ENCODE measurements at regions not wholly inside any gene's neighbourhood (a gene's known extent, or its start where the extent isn't known, plus 50 kb on each side); places are given as distances from the start of the nearest gene placed in this dataset.
"Not testable (repeated sequence)": the region's sequence is repeated elsewhere in the genome, so short reads cannot be mapped to it uniquely, and the experiment has no call there.

DNA sequence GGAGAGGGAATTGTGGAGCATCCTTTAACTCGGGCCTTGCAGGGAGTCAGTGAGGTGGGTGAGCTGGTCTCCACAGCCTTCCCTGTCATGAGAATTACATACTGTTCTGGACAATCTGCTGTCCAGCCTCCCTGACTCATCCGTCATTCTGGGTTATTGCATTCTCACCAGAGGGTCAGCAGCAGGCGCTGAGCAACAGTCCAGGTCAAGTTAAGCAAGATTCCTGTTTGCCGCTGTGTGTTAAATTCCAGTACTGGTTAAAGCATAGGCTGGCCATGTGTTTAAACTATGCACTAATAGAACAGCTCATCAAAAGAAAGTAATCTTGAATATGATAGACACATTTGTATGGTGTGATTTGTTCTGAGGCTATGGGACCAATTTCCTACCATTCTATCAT, 167.1 kb upstream of the LRRC61 start:
- ATAC-seq; DNase-seq (ENCODE audit: low read depth, low spot score); H3K27ac ChIP-seq (ENCODE audit: control insufficient read depth, insufficient read depth); H4K20me1 ChIP-seq (ENCODE audit: control insufficient read depth, insufficient read depth); H3K9me3 ChIP-seq (replicated peaks; ENCODE audit: control insufficient read depth, insufficient read depth, low read length); H2AFZ ChIP-seq (ENCODE audit: control insufficient read depth, low read depth, low read length); FAIRE-seq; H3K4me2 ChIP-seq (ENCODE audit: control insufficient read depth, insufficient read depth); H3K4me1 ChIP-seq (ENCODE audit: control insufficient read depth, insufficient read depth, low read length); H3K36me3 ChIP-seq (ENCODE audit: control insufficient read depth in 2 of 2, insufficient read depth in 2 of 2, low read length in 1 of 2); in situ Hi-C loops (cut with MboI); H3K27me3 ChIP-seq (replicated peaks in 1 of 2; ENCODE audit: control insufficient read depth in 2 of 2, insufficient read depth in 2 of 2, low read length in 1 of 2); H3K4me3 ChIP-seq; BruUV-seq (replicated peaks); intact Hi-C loops (cut with micrococcal nuclease; ENCODE audit: unreplicated experiment); POLR2A ChIA-PET; CTCF ChIA-PET; H3K9ac ChIP-seq (ENCODE audit: control insufficient read depth, insufficient read depth, low read length); H3K79me2 ChIP-seq (ENCODE audit: control insufficient read depth, insufficient read depth, low read length); RAD21 ChIA-PET (ENCODE audit: unreplicated experiment); SMC1A ChIA-PET (ENCODE audit: uncharacterized antibody, unreplicated experiment): not testable (repeated sequence)
- 56% methylated on average over 3 of the region's 4 CpGs for WGBS (ENCODE audit: insufficient coverage, insufficient replicate concordance, low lambda C conversion rate, missing lambda C conversion rate)

- H2AFZ ChIP-seq (ENCODE audit: control insufficient read depth, low read depth, low read length); BruUV-seq (replicated peaks); RAD21 ChIA-PET (ENCODE audit: unreplicated experiment); FAIRE-seq; POLR2A ChIA-PET; H3K4me1 ChIP-seq (ENCODE audit: control insufficient read depth, insufficient read depth, low read length); DNase-seq (ENCODE audit: low read depth, low spot score); intact Hi-C loops (cut with micrococcal nuclease; ENCODE audit: unreplicated experiment); H3K4me2 ChIP-seq (ENCODE audit: control insufficient read depth, insufficient read depth); in situ Hi-C loops (cut with MboI); H3K36me3 ChIP-seq (ENCODE audit: control insufficient read depth in 2 of 2, insufficient read depth in 2 of 2, low read length in 1 of 2); H3K27me3 ChIP-seq (replicated peaks in 1 of 2; ENCODE audit: control insufficient read depth in 2 of 2, insufficient read depth in 2 of 2, low read length in 1 of 2); H3K4me3 ChIP-seq; CTCF ChIA-PET; H3K27ac ChIP-seq (ENCODE audit: control insufficient read depth, insufficient read depth); H3K9me3 ChIP-seq (replicated peaks; ENCODE audit: control insufficient read depth, insufficient read depth, low read length); ATAC-seq; SMC1A ChIA-PET (ENCODE audit: uncharacterized antibody, unreplicated experiment); H3K9ac ChIP-seq (ENCODE audit: control insufficient read depth, insufficient read depth, low read length); H4K20me1 ChIP-seq (ENCODE audit: control insufficient read depth, insufficient read depth); H3K79me2 ChIP-seq (ENCODE audit: control insufficient read depth, insufficient read depth, low read length): not testable (repeated sequence)
- WGBS (ENCODE audit: insufficient coverage, insufficient replicate concordance, low lambda C conversion rate, missing lambda C conversion rate) = 60% methylated on average over 15 of the region's 15 CpGs
- peak; percentile 92 for TF ChIP-seq BCL3 (IDR thresholded peaks at IDR 0.05; ENCODE audit: borderline replicate concordance, insufficient read depth, low read depth, low read length, poor library complexity, severe bottlenecking)
Measured at GRCh38 chr7:150158696-150159095, 164.5 kb upstream of the LRRC61 start.

GRCh38 chr7:150169515-150169914, 153.6 kb upstream of the LRRC61 start:
- H3K4me3 ChIP-seq; H2AFZ ChIP-seq (ENCODE audit: control insufficient read depth, low read depth, low read length); H3K4me1 ChIP-seq (ENCODE audit: control insufficient read depth, insufficient read depth, low read length); FAIRE-seq; H3K9me3 ChIP-seq (replicated peaks; ENCODE audit: control insufficient read depth, insufficient read depth, low read length); in situ Hi-C loops (cut with MboI); H3K4me2 ChIP-seq (ENCODE audit: control insufficient read depth, insufficient read depth); BruUV-seq (replicated peaks); ATAC-seq; H3K27me3 ChIP-seq (replicated peaks in 1 of 2; ENCODE audit: control insufficient read depth in 2 of 2, insufficient read depth in 2 of 2, low read length in 1 of 2); POLR2A ChIA-PET; intact Hi-C loops (cut with micrococcal nuclease; ENCODE audit: unreplicated experiment); H4K20me1 ChIP-seq (ENCODE audit: control insufficient read depth, insufficient read depth); DNase-seq (ENCODE audit: low read depth, low spot score); H3K9ac ChIP-seq (ENCODE audit: control insufficient read depth, insufficient read depth, low read length); H3K36me3 ChIP-seq (ENCODE audit: control insufficient read depth in 2 of 2, insufficient read depth in 2 of 2, low read length in 1 of 2); H3K79me2 ChIP-seq (ENCODE audit: control insufficient read depth, insufficient read depth, low read length); RAD21 ChIA-PET (ENCODE audit: unreplicated experiment); H3K27ac ChIP-seq (ENCODE audit: control insufficient read depth, insufficient read depth): not testable (repeated sequence)
- 0% methylated on average over 1 of the region's 1 CpG for WGBS (ENCODE audit: insufficient coverage, insufficient replicate concordance, low lambda C conversion rate, missing lambda C conversion rate)
- CTCF ChIA-PET = interaction anchor here (0.7 kb wide), 1 partner anchor 481 kb away, joined by 3 read pairs; no protein-coding TSS in a partner anchor
- SMC1A ChIA-PET (ENCODE audit: uncharacterized antibody, unreplicated experiment) = interaction anchor here (0.6 kb wide), 1 partner anchor 402 kb away, joined by 4 read pairs; no protein-coding TSS in a partner anchor

GRCh38 chr7:150169943-150170490, 153.1 kb upstream of the LRRC61 start:
- H3K36me3 ChIP-seq (ENCODE audit: control insufficient read depth in 2 of 2, insufficient read depth in 2 of 2, low read length in 1 of 2); SMC1A ChIA-PET (ENCODE audit: uncharacterized antibody, unreplicated experiment); H3K4me3 ChIP-seq; H4K20me1 ChIP-seq (ENCODE audit: control insufficient read depth, insufficient read depth); POLR2A ChIA-PET; CTCF ChIA-PET; H3K4me1 ChIP-seq (ENCODE audit: control insufficient read depth, insufficient read depth, low read length); H3K27ac ChIP-seq (ENCODE audit: control insufficient read depth, insufficient read depth); RAD21 ChIA-PET (ENCODE audit: unreplicated experiment); H3K9me3 ChIP-seq (replicated peaks; ENCODE audit: control insufficient read depth, insufficient read depth, low read length); DNase-seq (ENCODE audit: low read depth, low spot score); in situ Hi-C loops (cut with MboI); FAIRE-seq; H2AFZ ChIP-seq (ENCODE audit: control insufficient read depth, low read depth, low read length); ATAC-seq; H3K4me2 ChIP-seq (ENCODE audit: control insufficient read depth, insufficient read depth); H3K9ac ChIP-seq (ENCODE audit: control insufficient read depth, insufficient read depth, low read length); intact Hi-C loops (cut with micrococcal nuclease; ENCODE audit: unreplicated experiment); H3K79me2 ChIP-seq (ENCODE audit: control insufficient read depth, insufficient read depth, low read length); H3K27me3 ChIP-seq (replicated peaks in 1 of 2; ENCODE audit: control insufficient read depth in 2 of 2, insufficient read depth in 2 of 2, low read length in 1 of 2); BruUV-seq (replicated peaks): not testable (repeated sequence)
- 50% methylated on average over 1 of the region's 4 CpGs for WGBS (ENCODE audit: insufficient coverage, insufficient replicate concordance, low lambda C conversion rate, missing lambda C conversion rate)
